Calu3 (cell line): ENCODE measurements at regions not wholly inside any gene's neighbourhood (a gene's known extent, or its start where the extent isn't known, plus 50 kb on each side); places are given as distances from the start of the nearest gene placed in this dataset.

ENCODE experiments used
- BruUV-seq: library from RNA; stranded (reverse); fragments of 400-500 nt; replicated peaks from 2 replicates; lab custom pipeline; 2021; lab: Mats Ljungman, UMichigan
- CTCF ChIA-PET: fragments of 300-600 bp; sonication (Branson Sonifier 250); formaldehyde crosslinking; loops from one replicate; lab custom pipeline; 2022; ENCODE audit warnings: antibody characterized with exemption; lab: Charles Lee
- DNase-seq: peaks from one replicate; pipeline ENCODE4 v3.0.0; 2022
- H3K27ac Mint-ChIP-seq: one replicate; pipeline ENCODE4 v1.8.0; 2022; ENCODE audit warnings: mixed read lengths; ENCODE audit not compliant: unreplicated experiment
- H3K27me3 Mint-ChIP-seq: one replicate; pipeline ENCODE4 v1.8.0; 2022; ENCODE audit warnings: mixed read lengths; ENCODE audit not compliant: unreplicated experiment
- H3K36me3 Mint-ChIP-seq: one replicate; pipeline ENCODE4 v1.8.0; 2022; ENCODE audit warnings: mild to moderate bottlenecking, moderate library complexity, mixed read lengths; ENCODE audit not compliant: insufficient read depth, unreplicated experiment
- H3K4me1 Mint-ChIP-seq: one replicate; pipeline ENCODE4 v1.8.0; 2022; ENCODE audit warnings: mild to moderate bottlenecking, low read depth, mixed read lengths; ENCODE audit not compliant: unreplicated experiment
- H3K4me3 Mint-ChIP-seq: one replicate; pipeline ENCODE4 v1.8.0; 2022; ENCODE audit warnings: mild to moderate bottlenecking, low read depth, moderate library complexity, mixed read lengths; ENCODE audit not compliant: unreplicated experiment
- H3K9me3 Mint-ChIP-seq: one replicate; pipeline ENCODE4 v1.8.0; 2022; ENCODE audit warnings: low read depth, mixed read lengths; ENCODE audit not compliant: unreplicated experiment
- CTCF ChIP-seq: fragments of 200-600 bp; IDR thresholded peaks from one replicate; pipeline ENCODE4 v1.8.0; 2022; ENCODE audit warnings: antibody characterized with exemption; ENCODE audit not compliant: unreplicated experiment
- intact Hi-C: fragments of 100-400 bp; cut with micrococcal nuclease; formaldehyde crosslinking; loops from one replicate; pipeline ENCODE4 v1.10.0; 2022; ENCODE audit not compliant: unreplicated experiment

GRCh38 chr6:95660544-95660943 lies 83.2 kb downstream of the MANEA start:
- Mint-ChIP-seq H3K36me3 (no peaks in the 10 kb centered on the region), H3K4me1 (no peaks in the 10 kb centered on the region), H3K27me3 (no peaks in the 10 kb centered on the region), H3K27ac (no peak overlapping the region), H3K9me3 (peaks cover 2% of the 10 kb centered on the region), H3K4me3 (no peak overlapping the region)
- intact Hi-C loops, result no loop called here
- no peak for TF ChIP-seq CTCF
- CTCF ChIA-PET, result no interaction called here
- no peak for DNase-seq
- no TSS peak for BruUV-seq

- no peak overlapping the region for H3K27ac Mint-ChIP-seq
Measured at GRCh38 chr6:95670011-95670463, 92.7 kb downstream of the MANEA start.

GRCh38 chr6:95676011-95676628 lies 98.8 kb downstream of the MANEA start:
- no peak overlapping the region for H3K4me3 Mint-ChIP-seq
- no peaks in the 10 kb centered on the region for H3K36me3 Mint-ChIP-seq
- H3K4me1 Mint-ChIP-seq, result no peaks in the 10 kb centered on the region
- no peak overlapping the region for H3K27ac Mint-ChIP-seq
- no peak for DNase-seq
- H3K9me3 Mint-ChIP-seq, result peaks cover 2% of the 10 kb centered on the region
- intact Hi-C loops, result no loop called here
- H3K27me3 Mint-ChIP-seq, result no peaks in the 10 kb centered on the region
- no TSS peak for BruUV-seq
- TF ChIP-seq CTCF, result no peak
- CTCF ChIA-PET, result no interaction called here

More at GRCh38 chr6:95670011-95670463, 92.7 kb downstream of the MANEA start:
- intact Hi-C loops, result no loop called here
- CTCF ChIA-PET, result no interaction called here
- Mint-ChIP-seq H3K9me3 (peaks cover 11% of the 10 kb centered on the region), H3K36me3 (no peaks in the 10 kb centered on the region), H3K4me3 (no peak overlapping the region), H3K27me3 (no peaks in the 10 kb centered on the region), H3K4me1 (no peaks in the 10 kb centered on the region)
- TF ChIP-seq CTCF, result no peak
- no peak for DNase-seq
- BruUV-seq, result no TSS peak

- CTCF ChIA-PET, result no interaction called here
- H3K36me3 Mint-ChIP-seq, result no peaks in the 10 kb centered on the region
- DNase-seq, result no peak
- no peak overlapping the region for H3K27ac Mint-ChIP-seq
- intact Hi-C loops, result no loop called here
- no TSS peak for BruUV-seq
- no peaks in the 10 kb centered on the region for H3K27me3 Mint-ChIP-seq
- H3K4me1 Mint-ChIP-seq, result no peaks in the 10 kb centered on the region
- TF ChIP-seq CTCF, result no peak
- H3K9me3 Mint-ChIP-seq, result no peaks in the 10 kb centered on the region
- no peak overlapping the region for H3K4me3 Mint-ChIP-seq
Measured at GRCh38 chr6:95679981-95680380, 102.6 kb downstream of the MANEA start.
